ENCODE measurements at regions not wholly inside any gene's neighbourhood (a gene's known extent, or its start where the extent isn't known, plus 50 kb on each side); places are given as distances from the start of the nearest gene placed in this dataset.

GRCh38 chr2:203805486-203805838 is 62.1 kb upstream of the CTLA4 start:
- peaks cover 10% of the 10 kb centered on the region for H3K9me3 Mint-ChIP-seq
- no peak overlapping the region for H3K4me3 Mint-ChIP-seq
- H3K27ac Mint-ChIP-seq (ENCODE audit: low read depth), result peak overlapping the region; percentile 22
- peaks cover 63% of the 10 kb centered on the region for H3K4me1 Mint-ChIP-seq
- DNase-seq (ENCODE audit: low spot score in 2 of 2) (no peak), ATAC-seq (replicated peaks; ENCODE audit: extremely low read depth, poor library complexity, severe bottlenecking) (no peak)
- no peaks in the 10 kb centered on the region for H3K27me3 Mint-ChIP-seq
- peaks cover 2% of the 10 kb centered on the region for H3K36me3 Mint-ChIP-seq (ENCODE audit: insufficient read depth)

DNA sequence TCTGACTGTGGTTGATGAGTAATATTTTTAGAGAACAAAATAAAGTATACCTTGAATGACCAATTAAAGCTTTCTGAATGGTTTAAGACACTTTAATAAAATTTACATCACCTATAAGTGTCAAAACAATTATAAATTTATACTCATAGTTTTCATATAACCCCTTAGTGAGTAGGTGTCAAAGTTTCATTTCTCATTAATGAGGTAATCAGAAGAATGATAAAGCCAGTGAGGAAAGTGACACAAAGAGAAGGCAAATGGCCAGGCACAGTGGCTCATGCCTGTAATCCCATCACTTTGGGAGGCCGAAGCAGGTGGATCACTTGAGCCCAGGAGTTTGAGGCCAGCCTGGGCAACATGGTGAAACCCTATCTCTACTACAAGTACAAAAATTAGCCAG is 60.8 kb upstream of the CTLA4 start:
- Mint-ChIP-seq H3K4me3 (no peak overlapping the region), H3K27ac (ENCODE audit: low read depth) (no peak overlapping the region), H3K4me1 (peaks cover 71% of the 10 kb centered on the region)

GRCh38 chr2:203808046-203808750 is 59.4 kb upstream of the CTLA4 start:
- Mint-ChIP-seq H3K27ac (ENCODE audit: low read depth) (no peak overlapping the region), H3K9me3 (no peaks in the 10 kb centered on the region)

More for the DNA sequence above, 60.8 kb upstream of the CTLA4 start:
- H3K27me3 Mint-ChIP-seq, result no peaks in the 10 kb centered on the region
- DNase-seq (ENCODE audit: low spot score in 2 of 2) (no peak), ATAC-seq (replicated peaks; ENCODE audit: extremely low read depth, poor library complexity, severe bottlenecking) (no peak)
- H3K9me3 Mint-ChIP-seq, result no peaks in the 10 kb centered on the region
- H3K36me3 Mint-ChIP-seq (ENCODE audit: insufficient read depth), result peaks cover 7% of the 10 kb centered on the region

GRCh38 chr2:203809084-203809521 is 58.5 kb upstream of the CTLA4 start:
- H3K27me3 Mint-ChIP-seq, result no peaks in the 10 kb centered on the region
- DNase-seq (ENCODE audit: low spot score in 2 of 2) (no peak), ATAC-seq (replicated peaks; ENCODE audit: extremely low read depth, poor library complexity, severe bottlenecking) (no peak)
- no peak overlapping the region for H3K4me3 Mint-ChIP-seq
- H3K4me1 Mint-ChIP-seq, result peaks cover 58% of the 10 kb centered on the region
- H3K27ac Mint-ChIP-seq (ENCODE audit: low read depth), result peak overlapping the region; percentile 4
- no peaks in the 10 kb centered on the region for H3K9me3 Mint-ChIP-seq
- H3K36me3 Mint-ChIP-seq (ENCODE audit: insufficient read depth), result peaks cover 8% of the 10 kb centered on the region

More at GRCh38 chr2:203808046-203808750, 59.4 kb upstream of the CTLA4 start:
- Mint-ChIP-seq H3K4me3 (no peak overlapping the region), H3K4me1 (peaks cover 67% of the 10 kb centered on the region), H3K36me3 (ENCODE audit: insufficient read depth) (peaks cover 8% of the 10 kb centered on the region), H3K27me3 (no peaks in the 10 kb centered on the region)
- DNase-seq (ENCODE audit: low spot score in 2 of 2), result no peak
- ATAC-seq (replicated peaks; ENCODE audit: extremely low read depth, poor library complexity, severe bottlenecking), result no peak

DNA sequence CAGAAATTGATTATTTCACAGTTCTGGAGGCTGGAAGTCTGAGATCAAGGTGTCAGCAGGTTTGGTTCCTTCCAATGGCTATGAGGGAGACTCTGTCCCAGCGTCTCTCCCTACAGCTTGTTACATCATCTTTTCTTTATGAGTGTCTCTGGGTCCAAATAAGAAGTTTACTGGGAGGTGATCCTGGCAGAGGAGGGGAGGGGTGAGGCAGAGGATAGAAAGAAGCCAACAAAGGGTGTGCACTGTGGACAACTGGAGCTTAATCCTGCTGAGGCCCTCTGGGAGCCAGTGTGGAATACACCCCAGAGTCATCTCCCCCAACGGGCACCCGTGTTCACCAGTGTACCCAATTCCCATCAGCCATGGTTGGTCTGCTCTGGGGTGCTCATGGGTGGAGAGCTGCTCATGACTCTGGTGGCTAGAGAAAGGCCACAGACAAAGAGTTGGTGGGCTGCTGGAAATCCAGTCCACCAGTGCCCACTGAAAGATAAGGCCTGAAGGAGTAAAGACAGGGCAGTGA is 57.5 kb upstream of the CTLA4 start:
- Mint-ChIP-seq H3K27me3 (no peaks in the 10 kb centered on the region), H3K27ac (ENCODE audit: low read depth) (no peak overlapping the region), H3K4me3 (no peak overlapping the region)

GRCh38 chr2:203811491-203812221 is 55.9 kb upstream of the CTLA4 start:
- peak overlapping the region; percentile 26 for H3K4me3 Mint-ChIP-seq
- H3K4me1 Mint-ChIP-seq, result peaks cover 43% of the 10 kb centered on the region
- peaks cover 8% of the 10 kb centered on the region for H3K36me3 Mint-ChIP-seq (ENCODE audit: insufficient read depth)
- no peaks in the 10 kb centered on the region for H3K9me3 Mint-ChIP-seq
- H3K27me3 Mint-ChIP-seq, result no peaks in the 10 kb centered on the region
- peak in 1 of 2 donors; percentile 37 for DNase-seq (ENCODE audit: low spot score in 2 of 2)
- ATAC-seq (replicated peaks; ENCODE audit: extremely low read depth, poor library complexity, severe bottlenecking), result peak; percentile 85
- peak overlapping the region; percentile 65 for H3K27ac Mint-ChIP-seq (ENCODE audit: low read depth)

More for the DNA sequence above, 57.5 kb upstream of the CTLA4 start:
- no peak for ATAC-seq (replicated peaks; ENCODE audit: extremely low read depth, poor library complexity, severe bottlenecking)
- no peak for DNase-seq (ENCODE audit: low spot score in 2 of 2)
- Mint-ChIP-seq H3K4me1 (peaks cover 53% of the 10 kb centered on the region), H3K36me3 (ENCODE audit: insufficient read depth) (peaks cover 8% of the 10 kb centered on the region), H3K9me3 (no peaks in the 10 kb centered on the region)

GRCh38 chr2:203812294-203813221 is 55.0 kb upstream of the CTLA4 start:
- Mint-ChIP-seq H3K4me1 (peaks cover 36% of the 10 kb centered on the region), H3K4me3 (peak overlapping the region; percentile 26), H3K27ac (ENCODE audit: low read depth) (peak overlapping the region; percentile 65), H3K9me3 (no peaks in the 10 kb centered on the region), H3K36me3 (ENCODE audit: insufficient read depth) (peaks cover 8% of the 10 kb centered on the region), H3K27me3 (no peaks in the 10 kb centered on the region)
- ATAC-seq (replicated peaks; ENCODE audit: extremely low read depth, poor library complexity, severe bottlenecking) (no peak), DNase-seq (ENCODE audit: low spot score in 2 of 2) (no peak)

GRCh38 chr2:203813684-203814083 is 53.9 kb upstream of the CTLA4 start:
- Mint-ChIP-seq H3K36me3 (ENCODE audit: insufficient read depth) (peaks cover 8% of the 10 kb centered on the region), H3K9me3 (no peaks in the 10 kb centered on the region), H3K4me3 (no peak overlapping the region), H3K4me1 (peaks cover 36% of the 10 kb centered on the region), H3K27ac (ENCODE audit: low read depth) (no peak overlapping the region), H3K27me3 (no peaks in the 10 kb centered on the region)
- ATAC-seq (replicated peaks; ENCODE audit: extremely low read depth, poor library complexity, severe bottlenecking), result no peak
- DNase-seq (ENCODE audit: low spot score in 2 of 2), result no peak

- Mint-ChIP-seq H3K27ac (ENCODE audit: low read depth) (peak overlapping the region; percentile 46), H3K4me1 (peaks cover 29% of the 10 kb centered on the region), H3K4me3 (no peak overlapping the region), H3K27me3 (no peaks in the 10 kb centered on the region), H3K36me3 (ENCODE audit: insufficient read depth) (peaks cover 6% of the 10 kb centered on the region), H3K9me3 (no peaks in the 10 kb centered on the region)
- peak in 1 of 2 donors; percentile 26 for DNase-seq (ENCODE audit: low spot score in 2 of 2)
- peak; percentile 66 for ATAC-seq (replicated peaks; ENCODE audit: extremely low read depth, poor library complexity, severe bottlenecking)
These were observed 52.7 kb upstream of the CTLA4 start for GRCh38 chr2:203814661-203815540.

GRCh38 chr2:203815541-203815898 is 52.1 kb upstream of the CTLA4 start:
- DNase-seq (ENCODE audit: low spot score in 2 of 2), result no peak
- ATAC-seq (replicated peaks; ENCODE audit: extremely low read depth, poor library complexity, severe bottlenecking), result no peak
- H3K4me3 Mint-ChIP-seq, result no peak overlapping the region

DNA sequence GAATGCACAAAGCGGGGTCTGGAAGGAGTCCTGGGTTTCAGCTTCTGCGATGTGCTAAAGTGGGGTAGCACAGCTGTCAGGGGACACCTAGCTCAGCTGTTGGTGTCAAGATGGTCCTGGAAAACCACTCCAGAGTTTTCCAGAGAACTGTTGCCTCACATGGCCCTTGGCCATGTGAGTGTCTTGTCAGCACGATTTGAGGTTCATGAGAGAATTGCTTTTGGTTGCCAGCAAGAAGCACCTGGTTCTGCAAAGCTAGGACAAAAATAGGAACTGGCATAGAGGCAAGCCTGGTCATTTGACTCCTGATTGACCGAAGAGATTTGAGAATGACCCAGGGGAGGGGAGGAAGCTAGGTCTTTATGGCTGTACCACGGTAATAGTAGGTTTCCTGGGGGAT is 50.4 kb upstream of the CTLA4 start:
- H3K4me1 Mint-ChIP-seq, result peaks cover 14% of the 10 kb centered on the region
- H3K36me3 Mint-ChIP-seq (ENCODE audit: insufficient read depth), result no peaks in the 10 kb centered on the region
- no peak overlapping the region for H3K27ac Mint-ChIP-seq (ENCODE audit: low read depth)
- no peaks in the 10 kb centered on the region for H3K9me3 Mint-ChIP-seq
- H3K27me3 Mint-ChIP-seq, result no peaks in the 10 kb centered on the region
- ATAC-seq (replicated peaks; ENCODE audit: extremely low read depth, poor library complexity, severe bottlenecking), result no peak
- H3K4me3 Mint-ChIP-seq, result no peak overlapping the region
- DNase-seq (ENCODE audit: low spot score in 2 of 2), result no peak

More at GRCh38 chr2:203815541-203815898, 52.1 kb upstream of the CTLA4 start:
- Mint-ChIP-seq H3K27ac (ENCODE audit: low read depth) (peak overlapping the region; percentile 46), H3K4me1 (peaks cover 24% of the 10 kb centered on the region), H3K27me3 (no peaks in the 10 kb centered on the region), H3K9me3 (no peaks in the 10 kb centered on the region), H3K36me3 (ENCODE audit: insufficient read depth) (peaks cover 6% of the 10 kb centered on the region)

Data from central memory CD8-positive, alpha-beta T cell (primary cell).